Activated CD4-positive, alpha-beta memory T cell treated with anti-CD3 and anti-CD28 coated beads, Interleukin-2, amount 10 ng/mL, durations not matched to agents 7 days and 5 days (primary cell): ENCODE measurements at regions not wholly inside any gene's neighbourhood (a gene's known extent, or its start where the extent isn't known, plus 50 kb on each side); places are given as distances from the start of the nearest gene placed in this dataset.

ENCODE experiments used
- CTCF ChIA-PET: fragments of 350-600 bp; sonication (Branson Sonifier 250); formaldehyde crosslinking; loops from one replicate; lab custom pipeline; 2021; ENCODE audit warnings: antibody characterized with exemption, inconsistent platforms; lab: Charles Lee
- POLR2A ChIA-PET: fragments of 350-600 bp; sonication (Branson Sonifier 250); formaldehyde crosslinking; loops from one replicate; lab custom pipeline; 2021; ENCODE audit warnings: antibody characterized with exemption; lab: Charles Lee
- DNase-seq: peaks from one replicate; pipeline ENCODE4 v3.0.0-alpha.2; 2020
- H3K27ac Mint-ChIP-seq: one replicate; pipeline ENCODE4 v1.8.0; 2021; ENCODE audit warnings: mild to moderate bottlenecking, mixed read lengths
- H3K27me3 Mint-ChIP-seq: one replicate; pipeline ENCODE4 v1.8.0; 2021; ENCODE audit warnings: mixed read lengths
- H3K36me3 Mint-ChIP-seq: one replicate; pipeline ENCODE4 v1.8.0; 2021; ENCODE audit warnings: low read depth, mixed read lengths
- H3K4me1 Mint-ChIP-seq: one replicate; pipeline ENCODE4 v1.8.0; 2021; ENCODE audit warnings: mixed read lengths
- H3K4me3 Mint-ChIP-seq: one replicate; pipeline ENCODE4 v1.8.0; 2021; ENCODE audit warnings: mild to moderate bottlenecking, mixed read lengths
- H3K9me3 Mint-ChIP-seq: one replicate; pipeline ENCODE4 v1.8.0; 2021; ENCODE audit warnings: mixed read lengths

GRCh38 chr21:35538386-35538785 is 489.3 kb upstream of the RUNX1 start:
- H3K4me1 Mint-ChIP-seq, result no peaks in the 10 kb centered on the region
- DNase-seq, result no peak
- CTCF ChIA-PET, result no interaction called here
- POLR2A ChIA-PET, result no interaction called here
- no peak overlapping the region for H3K4me3 Mint-ChIP-seq
- H3K27me3 Mint-ChIP-seq, result peaks cover 10% of the 10 kb centered on the region
- no peaks in the 10 kb centered on the region for H3K36me3 Mint-ChIP-seq
- peaks cover 13% of the 10 kb centered on the region for H3K9me3 Mint-ChIP-seq
- H3K27ac Mint-ChIP-seq, result no peak overlapping the region

- ChIA-PET POLR2A (no interaction called here), CTCF (no interaction called here)
- Mint-ChIP-seq H3K27ac (no peak overlapping the region), H3K36me3 (no peaks in the 10 kb centered on the region), H3K9me3 (peaks cover 13% of the 10 kb centered on the region), H3K4me1 (no peaks in the 10 kb centered on the region), H3K27me3 (peaks cover 5% of the 10 kb centered on the region), H3K4me3 (no peak overlapping the region)
- DNase-seq, result no peak
Measured at GRCh38 chr21:35537604-35538003, 488.5 kb upstream of the RUNX1 start.

- Mint-ChIP-seq H3K36me3 (no peaks in the 10 kb centered on the region), H3K9me3 (peaks cover 13% of the 10 kb centered on the region), H3K4me3 (no peak overlapping the region), H3K27me3 (peaks cover 2% of the 10 kb centered on the region), H3K27ac (no peak overlapping the region), H3K4me1 (peaks cover 8% of the 10 kb centered on the region)
- CTCF ChIA-PET, result interaction anchor here (0.6 kb wide), 1 partner anchor 126 kb away, joined by 4 read pairs; no protein-coding TSS in a partner anchor
- no peak for DNase-seq
- POLR2A ChIA-PET, result no interaction called here
Measured at GRCh38 chr21:35533893-35534292, 484.8 kb upstream of the RUNX1 start.

- H3K4me1 Mint-ChIP-seq, result peaks cover 31% of the 10 kb centered on the region
- no peaks in the 10 kb centered on the region for H3K27me3 Mint-ChIP-seq
- no peak overlapping the region for H3K27ac Mint-ChIP-seq
- peaks cover 5% of the 10 kb centered on the region for H3K9me3 Mint-ChIP-seq
- H3K4me3 Mint-ChIP-seq, result no peak overlapping the region
- H3K36me3 Mint-ChIP-seq, result no peaks in the 10 kb centered on the region
- ChIA-PET CTCF (no interaction called here), POLR2A (no interaction called here)
- no peak for DNase-seq
Measured at GRCh38 chr21:35530766-35531165, 481.7 kb upstream of the RUNX1 start.

GRCh38 chr21:35529171-35529863 is 480.2 kb upstream of the RUNX1 start:
- Mint-ChIP-seq H3K27me3 (no peaks in the 10 kb centered on the region), H3K4me3 (peak overlapping the region; percentile 76), H3K36me3 (no peaks in the 10 kb centered on the region), H3K9me3 (no peaks in the 10 kb centered on the region), H3K27ac (peak overlapping the region; percentile 84), H3K4me1 (peaks cover 41% of the 10 kb centered on the region)
- CTCF ChIA-PET, result interaction anchor here (1.2 kb wide), 1 partner anchor 11 kb away, joined by 3 read pairs; no protein-coding TSS in a partner anchor
- POLR2A ChIA-PET, result interaction anchor here (0.6 to 1.9 kb wide), 5 partner anchors 11 to 641 kb away, joined by 3 to 12 read pairs (median 3); no protein-coding TSS in a partner anchor
- DNase-seq, result peak; percentile 38

GRCh38 chr21:35528116-35529042 is 479.3 kb upstream of the RUNX1 start:
- H3K4me3 Mint-ChIP-seq, result peak overlapping the region; percentile 76
- no peaks in the 10 kb centered on the region for H3K36me3 Mint-ChIP-seq
- H3K27ac Mint-ChIP-seq, result peak overlapping the region; percentile 84
- peaks cover 41% of the 10 kb centered on the region for H3K4me1 Mint-ChIP-seq
- peak; percentile 54 for DNase-seq
- CTCF ChIA-PET, result interaction anchor here (1.2 kb wide), 1 partner anchor 12 kb away, joined by 3 read pairs; no protein-coding TSS in a partner anchor
- POLR2A ChIA-PET, result interaction anchor here (1.5 to 1.9 kb wide), 3 partner anchors 24 to 640 kb away, joined by 4 to 12 read pairs (median 5); no protein-coding TSS in a partner anchor
- H3K27me3 Mint-ChIP-seq, result no peaks in the 10 kb centered on the region
- H3K9me3 Mint-ChIP-seq, result no peaks in the 10 kb centered on the region

DNA sequence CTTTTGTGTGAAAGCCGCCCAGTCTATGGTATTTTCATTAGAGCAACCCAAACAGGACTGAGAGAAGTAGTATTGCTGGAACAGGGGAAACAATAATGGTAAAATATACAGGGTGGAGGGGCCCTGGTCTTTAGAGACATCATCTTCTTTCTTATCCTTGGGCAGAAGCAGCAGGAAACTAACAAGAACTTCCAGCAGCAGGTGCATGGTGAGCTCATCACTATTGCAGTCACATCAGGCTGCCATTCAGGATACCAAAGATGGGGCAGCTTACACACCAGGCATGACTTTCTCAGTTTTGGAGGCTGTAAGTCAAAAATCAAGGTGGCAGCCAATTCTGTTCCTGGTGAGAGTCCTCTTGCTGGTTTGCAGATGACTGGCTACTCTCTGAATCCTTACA is 478.3 kb upstream of the RUNX1 start:
- CTCF ChIA-PET, result no interaction called here

DNA sequence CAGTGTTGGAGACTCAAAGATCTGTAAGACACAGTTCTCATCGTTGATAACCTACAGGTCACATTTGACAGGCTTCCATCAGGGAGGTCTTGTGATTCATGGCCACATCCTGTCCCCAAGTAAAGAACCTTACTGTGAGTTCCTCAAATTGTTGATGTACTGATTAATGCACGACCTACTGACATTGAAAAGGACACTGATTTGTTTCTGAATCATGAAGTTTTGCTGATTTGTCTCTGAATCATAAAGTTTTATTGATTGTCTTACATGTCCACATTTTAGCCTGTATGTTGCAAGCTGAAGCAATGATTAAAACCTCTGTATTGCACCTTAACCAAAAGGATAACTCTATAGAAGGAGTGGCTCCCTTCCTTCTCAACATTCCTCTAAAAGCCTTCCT is 476.3 kb upstream of the RUNX1 start:
- no peaks in the 10 kb centered on the region for H3K27me3 Mint-ChIP-seq
- DNase-seq, result peak; percentile 41
- no peak overlapping the region for H3K27ac Mint-ChIP-seq
- H3K9me3 Mint-ChIP-seq, result no peaks in the 10 kb centered on the region
- CTCF ChIA-PET, result no interaction called here
- POLR2A ChIA-PET, result no interaction called here
- no peaks in the 10 kb centered on the region for H3K36me3 Mint-ChIP-seq
- H3K4me1 Mint-ChIP-seq, result peaks cover 41% of the 10 kb centered on the region
- no peak overlapping the region for H3K4me3 Mint-ChIP-seq

More for the DNA sequence above, 478.3 kb upstream of the RUNX1 start:
- H3K27me3 Mint-ChIP-seq, result no peaks in the 10 kb centered on the region
- peaks cover 41% of the 10 kb centered on the region for H3K4me1 Mint-ChIP-seq
- no peak overlapping the region for H3K4me3 Mint-ChIP-seq
- H3K9me3 Mint-ChIP-seq, result no peaks in the 10 kb centered on the region
- DNase-seq, result no peak
- no peaks in the 10 kb centered on the region for H3K36me3 Mint-ChIP-seq
- POLR2A ChIA-PET, result interaction anchor here (1.5 kb wide), 1 partner anchor 480 kb away, joined by 4 read pairs; no protein-coding TSS in a partner anchor
- H3K27ac Mint-ChIP-seq, result no peak overlapping the region

- ChIA-PET CTCF (no interaction called here), POLR2A (no interaction called here)
- Mint-ChIP-seq H3K9me3 (no peaks in the 10 kb centered on the region), H3K4me3 (no peak overlapping the region), H3K36me3 (no peaks in the 10 kb centered on the region), H3K27ac (no peak overlapping the region), H3K4me1 (peaks cover 18% of the 10 kb centered on the region), H3K27me3 (peaks cover 2% of the 10 kb centered on the region)
- no peak for DNase-seq
Measured at GRCh38 chr21:35521852-35522505, 472.9 kb upstream of the RUNX1 start.

GRCh38 chr21:35521293-35521692 is 472.2 kb upstream of the RUNX1 start:
- POLR2A ChIA-PET, result no interaction called here
- H3K4me1 Mint-ChIP-seq, result peaks cover 18% of the 10 kb centered on the region
- no peak overlapping the region for H3K4me3 Mint-ChIP-seq
- H3K36me3 Mint-ChIP-seq, result no peaks in the 10 kb centered on the region
- H3K27me3 Mint-ChIP-seq, result peaks cover 4% of the 10 kb centered on the region
- no peak for DNase-seq
- H3K27ac Mint-ChIP-seq, result no peak overlapping the region
- CTCF ChIA-PET, result no interaction called here
- no peaks in the 10 kb centered on the region for H3K9me3 Mint-ChIP-seq

DNA sequence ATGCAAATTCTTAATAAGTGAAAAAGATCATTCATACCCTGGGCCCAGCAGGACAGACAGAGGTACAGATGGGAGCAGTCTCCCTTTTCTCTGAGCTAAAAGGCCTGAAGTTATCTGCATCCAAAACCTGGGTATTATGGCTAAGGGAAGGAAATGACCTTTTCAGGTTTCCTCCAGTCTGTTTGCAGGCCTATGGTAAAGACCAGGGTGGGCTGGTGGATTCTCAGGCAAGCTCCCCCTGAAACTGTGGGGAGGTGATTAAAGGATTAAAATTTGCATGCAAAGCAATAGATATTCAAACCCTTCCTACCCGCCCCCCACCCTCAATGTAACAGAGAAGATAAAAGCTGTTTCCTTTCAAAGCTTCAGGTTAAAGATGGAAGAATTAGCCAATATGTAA is 471.8 kb upstream of the RUNX1 start:
- Mint-ChIP-seq H3K27ac (no peak overlapping the region), H3K4me1 (peaks cover 14% of the 10 kb centered on the region), H3K4me3 (no peak overlapping the region), H3K9me3 (no peaks in the 10 kb centered on the region), H3K27me3 (peaks cover 4% of the 10 kb centered on the region), H3K36me3 (no peaks in the 10 kb centered on the region)
- POLR2A ChIA-PET, result no interaction called here
- CTCF ChIA-PET, result interaction anchor here (0.6 kb wide), 1 partner anchor 125 kb away, joined by 4 read pairs; no protein-coding TSS in a partner anchor
- no peak for DNase-seq

- no peak for DNase-seq
- ChIA-PET POLR2A (no interaction called here), CTCF (interaction anchor here (0.5 to 0.6 kb wide), 2 partner anchors 124 to 560 kb away, joined by 4 read pairs; no protein-coding TSS in a partner anchor)
- peaks cover 4% of the 10 kb centered on the region for H3K27me3 Mint-ChIP-seq
- H3K27ac Mint-ChIP-seq, result no peak overlapping the region
- H3K4me1 Mint-ChIP-seq, result peaks cover 9% of the 10 kb centered on the region
- no peaks in the 10 kb centered on the region for H3K36me3 Mint-ChIP-seq
- no peak overlapping the region for H3K4me3 Mint-ChIP-seq
- no peaks in the 10 kb centered on the region for H3K9me3 Mint-ChIP-seq
Measured at GRCh38 chr21:35520302-35520701, 471.2 kb upstream of the RUNX1 start.
